HG02642 (cell line): ENCODE measurements at regions not wholly inside any gene's neighbourhood (a gene's known extent, or its start where the extent isn't known, plus 50 kb on each side); places are given as distances from the start of the nearest gene placed in this dataset.

Experiments used
- ATAC-seq: cut with Tn5 transposase; IDR thresholded peaks from one replicate; pipeline ENCODE4 v1.9.1; 2021; ENCODE audit warnings: mild to moderate bottlenecking; ENCODE audit not compliant: unreplicated experiment, poor library complexity

DNA sequence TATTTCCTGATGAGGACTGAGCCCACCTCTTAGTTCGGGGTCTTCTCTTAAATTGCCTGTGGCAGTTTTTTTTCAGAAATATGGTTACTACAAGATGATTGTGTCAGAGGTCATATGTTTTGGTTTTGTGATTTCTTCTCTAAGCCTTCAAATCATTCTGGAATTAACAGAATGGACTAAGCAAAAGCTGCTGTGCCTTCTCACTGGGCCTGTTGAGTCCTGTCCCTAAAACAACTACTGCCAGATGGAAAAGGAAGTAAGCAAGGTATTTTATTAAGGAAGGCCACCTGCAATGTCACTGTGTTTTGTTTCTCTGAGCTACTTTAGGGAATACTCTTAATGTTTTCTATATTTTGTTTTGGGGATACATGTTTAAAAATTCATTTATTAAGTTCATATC lies 470.8 kb downstream of the PCDH20 start:
- no peak for ATAC-seq

- no peak for ATAC-seq
These were observed 471.6 kb downstream of the PCDH20 start for GRCh38 chr13:60944016-60944415.

DNA sequence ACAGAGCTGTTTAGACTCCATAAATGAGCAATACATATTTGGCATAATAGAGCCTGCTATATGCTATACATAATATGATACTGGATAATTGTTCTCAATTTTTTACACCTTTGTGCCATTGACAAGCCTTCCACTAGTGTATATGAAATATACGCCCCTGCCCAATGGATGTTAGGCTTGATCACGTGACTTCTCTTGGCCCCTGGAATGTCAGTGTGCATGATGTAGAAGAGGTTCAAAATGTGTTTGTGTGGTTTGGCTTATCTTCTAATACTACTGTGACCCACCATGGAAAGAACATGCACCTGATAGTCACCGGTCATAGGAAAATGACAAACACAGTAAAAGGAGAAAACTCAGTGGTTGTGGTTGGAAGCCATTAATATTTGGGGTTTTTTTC lies 479.4 kb downstream of the PCDH20 start:
- ATAC-seq, result no peak

DNA sequence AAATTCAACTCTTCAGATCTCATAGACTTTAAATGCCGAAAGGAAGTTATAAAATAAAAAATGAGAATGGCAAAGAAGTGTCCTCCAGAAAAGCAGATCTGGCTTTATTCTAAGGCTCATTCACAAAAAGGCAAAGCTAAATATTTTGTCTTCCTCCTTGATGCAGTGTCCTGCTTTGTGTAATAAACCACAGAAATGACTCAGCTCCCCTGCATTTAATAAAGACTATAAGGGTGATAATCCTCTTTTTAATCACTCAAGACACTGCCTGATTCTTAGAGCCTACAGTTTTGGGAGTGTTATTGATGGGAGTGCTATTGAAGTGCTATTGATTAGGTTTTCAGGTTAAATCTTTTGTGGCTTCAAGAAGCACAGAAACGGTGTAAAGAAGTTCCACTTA lies 482.0 kb downstream of the PCDH20 start:
- no peak for ATAC-seq

DNA sequence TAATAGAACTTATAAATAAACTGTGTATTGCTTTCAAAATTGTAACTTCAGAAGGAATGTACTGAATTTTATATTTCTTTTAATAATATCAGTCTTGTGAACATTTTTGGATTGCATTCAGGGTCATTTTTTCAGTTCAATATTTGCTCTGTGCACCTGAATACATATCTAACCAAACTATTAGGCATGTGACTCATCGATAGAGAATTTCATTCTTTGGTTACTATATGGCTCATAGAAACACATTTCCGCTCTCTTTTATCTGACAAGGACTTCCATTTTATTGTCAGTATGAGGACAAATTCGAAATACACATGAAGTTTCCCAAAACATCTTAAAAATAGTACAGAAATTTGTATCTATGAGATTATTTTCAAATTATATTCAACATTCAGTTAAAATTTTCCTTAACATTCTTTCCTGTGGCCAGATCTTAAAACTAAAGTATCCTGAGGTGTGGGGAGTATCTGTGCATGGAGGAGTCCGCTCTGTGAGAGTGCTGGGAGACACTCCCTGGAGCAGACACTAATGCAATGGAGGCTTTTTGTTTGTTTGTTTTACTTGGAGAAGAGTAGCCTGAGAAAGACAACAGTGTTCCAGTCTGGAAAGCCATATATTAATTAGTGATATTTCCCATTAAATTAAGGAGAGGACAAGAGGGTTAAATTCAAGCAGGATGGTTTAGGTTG lies 483.6 kb downstream of the PCDH20 start:
- no peak for ATAC-seq

DNA sequence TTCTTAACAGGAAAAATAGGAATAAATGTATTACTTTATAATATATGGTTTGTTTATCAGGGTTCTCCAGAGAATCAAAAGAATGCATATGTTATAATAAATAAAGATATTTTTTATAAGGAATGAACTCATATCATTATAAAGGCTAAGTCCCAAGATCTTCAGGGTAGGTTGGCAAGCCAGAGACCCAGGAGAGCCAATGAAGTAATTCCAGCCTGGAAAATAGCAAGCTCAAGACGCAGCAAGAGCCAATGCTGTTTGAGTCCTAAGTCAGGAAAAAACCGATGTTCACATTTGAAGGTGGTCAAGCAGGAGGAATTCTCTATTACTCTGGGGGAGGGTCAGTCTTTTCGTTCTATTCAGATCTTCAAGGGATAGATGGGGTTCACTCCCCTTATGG lies 490.0 kb downstream of the PCDH20 start:
- no peak for ATAC-seq

GRCh38 chr13:60924856-60925255 lies 490.8 kb downstream of the PCDH20 start:
- no peak for ATAC-seq

DNA sequence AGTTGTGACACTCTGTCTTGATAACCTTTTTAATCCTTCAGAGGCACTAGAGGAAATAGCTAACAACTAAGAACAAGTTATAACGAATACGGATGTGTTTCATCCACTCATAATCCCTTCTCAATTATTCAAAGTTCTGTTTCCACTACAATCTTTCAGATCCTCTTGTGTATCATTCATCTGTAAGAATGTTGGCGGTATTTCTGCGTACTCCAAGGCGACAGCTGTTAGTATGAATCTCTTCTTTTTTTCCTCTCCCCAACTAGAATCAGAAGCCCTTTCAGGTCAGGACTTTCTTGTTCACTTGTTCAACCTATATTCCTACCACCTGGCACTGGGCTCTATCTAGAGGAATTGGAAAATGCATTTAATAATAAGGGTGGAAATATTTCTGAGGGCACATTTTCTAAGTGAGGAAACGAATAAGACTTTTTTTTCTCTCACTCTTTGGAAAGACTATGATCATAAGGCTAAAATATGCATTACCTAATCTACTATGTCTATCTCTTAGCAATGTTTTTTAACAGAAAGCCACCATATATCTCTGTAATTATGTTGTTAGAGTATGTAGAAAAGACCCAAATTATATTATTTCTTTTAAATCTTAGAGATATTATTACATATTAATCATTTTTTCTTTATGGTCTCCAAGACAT lies 492.9 kb downstream of the PCDH20 start:
- ATAC-seq, result no peak

DNA sequence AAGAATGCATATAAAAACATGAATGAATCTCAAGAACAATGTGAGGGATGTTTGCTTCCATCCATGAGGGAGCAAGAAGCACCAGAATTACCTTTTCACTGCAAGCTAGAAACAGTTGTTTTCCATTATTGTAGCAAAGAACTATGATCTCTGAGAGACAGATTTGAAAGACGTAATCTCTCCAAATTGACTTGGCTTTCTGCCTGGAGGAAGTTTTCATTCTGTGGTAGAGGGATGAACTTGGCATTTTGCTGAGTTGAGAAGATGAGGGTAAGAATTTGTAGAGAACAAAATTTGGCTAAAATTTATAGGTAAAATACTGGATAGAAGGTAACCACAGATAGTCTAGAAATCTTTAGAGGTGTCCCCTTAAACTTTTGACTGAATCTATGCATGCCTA lies 496.8 kb downstream of the TDRD3 start:
- no peak for ATAC-seq

GRCh38 chr13:60887711-60888110 lies 490.7 kb downstream of the TDRD3 start:
- no peak for ATAC-seq

GRCh38 chr13:60881507-60881906 lies 484.5 kb downstream of the TDRD3 start:
- no peak for ATAC-seq

DNA sequence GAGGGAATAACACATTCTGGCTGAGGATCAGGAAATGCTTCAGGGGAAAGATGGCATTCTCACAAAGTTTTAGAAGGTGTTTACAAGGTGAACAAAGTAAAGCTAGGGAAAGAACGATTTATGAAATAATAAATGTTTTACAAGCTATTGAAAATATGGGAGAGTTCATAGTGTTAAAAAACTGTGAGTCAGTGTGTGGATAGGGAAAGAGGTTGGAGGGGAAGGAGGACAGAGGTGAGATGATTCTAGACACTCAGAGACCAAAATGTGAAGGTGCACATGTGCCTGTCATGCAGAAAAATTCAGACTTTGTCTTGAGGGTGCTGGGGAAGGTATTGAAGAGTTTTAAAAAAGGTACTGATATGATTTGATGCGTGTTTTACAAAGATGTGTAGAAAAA lies 476.1 kb downstream of the TDRD3 start:
- ATAC-seq, result no peak

GRCh38 chr13:60869941-60870613 lies 473.1 kb downstream of the TDRD3 start:
- no peak for ATAC-seq

- no peak for ATAC-seq
These were observed 472.2 kb downstream of the TDRD3 start for GRCh38 chr13:60869225-60869624.

DNA sequence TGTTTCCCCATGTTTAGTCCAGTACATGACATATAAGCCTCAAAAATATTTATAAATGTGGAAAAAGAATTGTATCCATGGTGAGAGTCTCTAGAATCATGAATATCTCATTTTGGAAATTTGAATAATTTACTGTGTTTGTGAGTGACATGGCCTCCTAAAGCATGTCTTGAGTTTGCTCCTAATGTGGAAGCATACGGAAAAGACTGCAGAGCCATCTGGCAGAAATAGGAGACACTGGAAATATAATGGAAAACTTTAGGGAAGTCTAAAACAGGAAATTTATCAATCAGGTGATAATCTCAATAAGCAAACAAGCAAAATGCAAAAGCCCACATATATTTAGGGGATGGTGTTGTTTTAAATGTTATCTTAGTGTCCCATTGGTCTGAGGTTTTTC lies 465.0 kb downstream of the TDRD3 start:
- no peak for ATAC-seq

DNA sequence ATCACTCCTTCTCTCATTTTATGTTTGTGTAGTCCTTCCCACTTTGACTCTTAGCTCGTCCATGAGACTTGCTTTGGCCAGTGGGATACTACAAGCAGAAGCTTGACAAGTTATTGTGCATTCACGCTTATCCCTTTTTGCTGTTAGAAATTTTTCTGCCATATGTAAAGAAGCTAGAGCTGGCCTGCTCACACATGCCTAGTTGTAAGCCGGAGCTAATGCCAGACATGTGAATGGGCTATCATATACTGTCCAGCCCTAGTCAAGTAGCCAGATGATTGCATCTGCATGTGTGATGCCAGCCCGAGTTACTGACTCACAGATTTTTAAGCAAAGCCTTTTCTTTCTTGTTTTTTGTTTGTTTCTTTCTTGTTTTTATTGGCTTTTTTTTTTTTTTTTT lies 460.7 kb downstream of the TDRD3 start:
- no peak for ATAC-seq

DNA sequence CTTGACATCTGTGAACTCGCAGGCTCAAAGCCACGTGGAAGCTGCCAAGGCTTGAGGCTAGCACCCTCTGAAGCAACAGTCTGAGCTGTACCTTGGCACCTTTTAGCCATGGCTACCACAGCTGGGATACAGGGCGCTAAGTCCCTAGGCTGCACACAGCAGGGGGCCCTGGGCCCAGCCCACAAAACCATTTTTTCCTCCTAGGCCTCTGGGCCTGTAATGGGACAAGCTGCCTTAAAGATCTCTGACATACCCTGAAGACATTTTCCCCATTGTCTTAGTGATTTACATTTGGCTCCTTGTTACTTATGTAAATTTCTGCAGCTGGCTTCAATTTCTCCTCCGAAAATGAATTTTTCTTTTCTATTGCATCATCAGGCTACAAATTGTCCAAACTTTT lies 455.9 kb downstream of the TDRD3 start:
- ATAC-seq, result no peak

DNA sequence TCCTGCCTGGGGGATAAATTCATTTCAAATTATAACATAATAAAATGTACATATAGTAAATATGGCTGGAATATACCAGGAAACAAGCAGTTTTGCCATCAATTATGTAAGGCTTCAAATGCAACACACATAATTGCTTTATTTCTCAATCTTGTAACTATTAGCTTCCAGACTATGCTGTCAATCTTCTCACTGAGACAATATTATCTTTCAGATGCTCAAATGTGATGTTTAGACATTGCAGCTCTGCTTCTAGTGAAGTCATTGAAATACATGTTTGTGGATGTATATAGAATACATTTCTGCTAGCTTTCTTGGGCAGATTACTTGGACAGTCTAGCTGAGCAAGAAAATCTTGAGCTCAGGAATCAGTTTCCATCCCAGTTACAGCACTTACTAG lies 454.4 kb downstream of the TDRD3 start:
- ATAC-seq, result no peak

DNA sequence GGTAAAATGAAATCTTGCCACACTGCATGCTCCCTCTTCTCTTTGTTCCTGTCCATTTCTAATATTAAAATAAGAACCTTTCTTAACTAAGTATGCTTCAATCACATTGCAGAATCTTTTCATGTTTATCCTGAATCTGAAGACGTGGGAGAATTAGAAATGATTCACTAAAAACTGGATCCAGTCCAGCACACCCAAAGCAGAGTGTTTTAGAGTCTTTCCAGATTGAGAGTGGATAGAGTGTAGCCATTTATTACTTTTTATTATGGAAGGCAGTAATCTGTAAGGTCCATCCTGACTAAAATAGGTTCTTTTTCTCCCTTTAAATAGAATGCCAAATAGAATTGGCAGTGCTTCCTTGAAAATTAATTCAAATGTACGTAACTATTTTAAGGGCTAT lies 453.5 kb downstream of the TDRD3 start:
- ATAC-seq, result no peak

DNA sequence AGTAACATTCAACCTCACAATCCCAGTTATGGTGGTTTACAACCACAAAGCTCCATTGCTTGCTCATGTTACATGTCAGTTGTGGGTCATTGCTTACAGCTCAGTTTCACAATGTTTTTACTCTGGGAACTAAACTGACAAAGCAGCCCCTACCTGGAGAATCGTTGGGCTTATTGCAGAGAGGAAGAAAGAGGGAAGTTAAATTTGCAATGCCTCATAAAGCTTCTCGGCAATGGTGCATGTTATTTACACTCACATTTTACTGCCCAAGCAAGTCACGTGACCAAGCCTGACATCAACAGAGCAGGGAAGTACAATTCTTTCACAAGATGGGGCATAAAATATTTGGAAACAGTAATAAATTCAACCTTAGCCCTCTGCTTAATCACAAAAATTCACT lies 441.6 kb downstream of the TDRD3 start:
- no peak for ATAC-seq

- no peak for ATAC-seq
These were observed 440.8 kb downstream of the TDRD3 start for GRCh38 chr13:60837806-60838205.

DNA sequence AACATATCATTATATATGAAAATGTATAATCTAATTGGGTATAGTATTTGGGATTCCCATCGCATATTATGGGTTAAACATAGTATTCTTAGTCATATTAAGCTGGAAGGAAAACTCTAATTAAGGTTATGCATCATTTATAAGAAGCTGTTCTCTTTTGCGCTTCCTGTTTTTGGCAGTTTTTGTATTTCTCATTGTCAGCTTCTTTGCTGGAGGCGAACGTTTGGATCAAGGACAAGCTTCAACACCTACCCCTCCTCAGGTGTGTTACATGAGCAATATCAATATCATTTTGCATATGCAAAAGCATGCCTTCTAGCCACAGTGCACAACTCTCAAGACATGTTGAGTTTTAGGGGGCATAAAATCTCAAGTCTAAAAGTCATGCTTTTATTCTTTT lies 439.8 kb downstream of the TDRD3 start:
- ATAC-seq, result no peak
